RWPE2 (cell line): ENCODE measurements at regions not wholly inside any gene's neighbourhood (a gene's known extent, or its start where the extent isn't known, plus 50 kb on each side); places are given as distances from the start of the nearest gene placed in this dataset.

Experiments
- ATAC-seq: fragments of 200-7000 bp; cut with Tn5 transposase; 3 replicates; pipeline ENCODE4 v1.9.1; 2021; ENCODE audit warnings: low read depth
- DNase-seq: peaks from one replicate; pipeline ENCODE4 v3.0.0-alpha.2; 2020; ENCODE audit warnings: low spot score
- H3K27ac ChIP-seq: fragments of 450-650 bp; 2 replicates; pipeline ENCODE4 v1.5.1; 2017; ENCODE audit warnings: mild to moderate bottlenecking; ENCODE audit not compliant: poor library complexity, severe bottlenecking
- H3K27me3 ChIP-seq: fragments of 250-450 bp; sonication (Bioruptor Pico); 2 replicates; pipeline ENCODE4 v1.5.1; 2021; ENCODE audit warnings: mild to moderate bottlenecking, moderate library complexity; ENCODE audit not compliant: insufficient read depth, poor library complexity, severe bottlenecking
- H3K36me3 ChIP-seq: fragments of 250-450 bp; sonication (Bioruptor Pico); 2 replicates; pipeline ENCODE4 v1.5.1; 2020; ENCODE audit warnings: low read depth, mild to moderate bottlenecking, moderate library complexity
- H3K4me1 ChIP-seq: fragments of 250-450 bp; sonication (Bioruptor Pico); 2 replicates; pipeline ENCODE4 v1.5.1; 2021; ENCODE audit warnings: mild to moderate bottlenecking, moderate library complexity; ENCODE audit not compliant: insufficient read depth, poor library complexity, severe bottlenecking
- H3K4me3 ChIP-seq: fragments of 250-450 bp; sonication (Bioruptor Pico); 2 replicates; pipeline ENCODE4 v1.5.1; 2021; ENCODE audit warnings: mild to moderate bottlenecking, moderate library complexity; ENCODE audit not compliant: severe bottlenecking
- H3K9me3 ChIP-seq: fragments of 250-450 bp; sonication (Bioruptor Pico); 2 replicates; pipeline ENCODE4 v1.5.1; 2021; ENCODE audit warnings: mild to moderate bottlenecking, moderate library complexity; ENCODE audit not compliant: severe bottlenecking
- TF ChIP-seq, protein P1 (sequence below): fragments of 450-650 bp; IDR thresholded peaks from one replicate; pipeline ENCODE4 v1.5.1; 2017; ENCODE audit warnings: mild to moderate bottlenecking, moderate library complexity; ENCODE audit not compliant: poor library complexity, severe bottlenecking

DNA sequence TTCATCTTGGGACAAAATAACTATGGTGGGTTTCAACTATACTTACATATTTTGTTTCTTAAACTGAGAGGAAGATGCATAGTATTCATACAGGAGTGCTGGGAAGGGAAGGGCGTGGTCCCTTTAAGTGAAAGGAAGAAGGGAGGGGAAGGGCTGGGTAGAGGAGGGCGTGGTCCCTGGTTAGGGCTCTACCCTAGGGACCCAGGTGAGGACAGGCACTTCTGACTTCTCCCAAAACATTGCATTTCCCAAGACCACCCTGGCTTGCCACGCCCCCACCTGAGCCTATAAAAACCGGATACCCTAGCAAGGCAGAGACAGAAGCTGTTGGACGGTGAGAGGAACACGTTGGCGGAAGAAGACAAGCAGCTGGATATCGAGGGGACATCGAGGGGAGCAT lies 157.6 kb upstream of the PLXNA4 start:
- no peaks in the 10 kb centered on the region for H3K36me3 ChIP-seq
- no peaks in the 10 kb centered on the region for H3K27me3 ChIP-seq
- DNase-seq (no peak), ATAC-seq (no peak)
- TF ChIP-seq, protein P1, sequence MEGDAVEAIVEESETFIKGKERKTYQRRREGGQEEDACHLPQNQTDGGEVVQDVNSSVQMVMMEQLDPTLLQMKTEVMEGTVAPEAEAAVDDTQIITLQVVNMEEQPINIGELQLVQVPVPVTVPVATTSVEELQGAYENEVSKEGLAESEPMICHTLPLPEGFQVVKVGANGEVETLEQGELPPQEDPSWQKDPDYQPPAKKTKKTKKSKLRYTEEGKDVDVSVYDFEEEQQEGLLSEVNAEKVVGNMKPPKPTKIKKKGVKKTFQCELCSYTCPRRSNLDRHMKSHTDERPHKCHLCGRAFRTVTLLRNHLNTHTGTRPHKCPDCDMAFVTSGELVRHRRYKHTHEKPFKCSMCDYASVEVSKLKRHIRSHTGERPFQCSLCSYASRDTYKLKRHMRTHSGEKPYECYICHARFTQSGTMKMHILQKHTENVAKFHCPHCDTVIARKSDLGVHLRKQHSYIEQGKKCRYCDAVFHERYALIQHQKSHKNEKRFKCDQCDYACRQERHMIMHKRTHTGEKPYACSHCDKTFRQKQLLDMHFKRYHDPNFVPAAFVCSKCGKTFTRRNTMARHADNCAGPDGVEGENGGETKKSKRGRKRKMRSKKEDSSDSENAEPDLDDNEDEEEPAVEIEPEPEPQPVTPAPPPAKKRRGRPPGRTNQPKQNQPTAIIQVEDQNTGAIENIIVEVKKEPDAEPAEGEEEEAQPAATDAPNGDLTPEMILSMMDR = no peak
- no peak overlapping the region for H3K4me3 ChIP-seq
- peaks cover 10% of the 10 kb centered on the region for H3K4me1 ChIP-seq
- no peak overlapping the region for H3K27ac ChIP-seq
- no peaks in the 10 kb centered on the region for H3K9me3 ChIP-seq

DNA sequence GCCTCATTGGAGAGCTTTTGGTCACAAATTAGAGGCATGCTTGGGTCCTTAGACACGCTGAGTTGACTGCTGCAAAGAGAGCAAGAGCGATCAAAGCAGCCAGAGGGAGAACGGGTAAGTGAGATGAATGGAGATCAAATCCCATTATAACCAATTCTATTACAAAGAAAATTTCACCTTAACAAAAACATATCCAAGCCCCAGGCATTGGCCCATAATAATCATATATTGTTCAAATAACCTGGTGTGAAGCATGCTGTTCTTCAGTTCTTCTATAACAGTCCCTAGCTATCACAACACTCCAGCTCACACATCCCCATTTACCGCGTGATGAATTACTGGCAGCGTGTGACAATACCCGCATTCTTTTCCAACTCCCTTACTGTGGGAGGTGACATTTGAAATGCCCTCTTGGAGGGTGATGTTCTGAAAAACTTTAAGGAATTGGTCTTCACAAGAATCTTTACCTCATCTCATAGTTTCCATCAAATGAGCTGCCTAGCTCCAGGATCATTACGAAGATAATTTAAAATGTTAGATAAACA lies 156.1 kb upstream of the PLXNA4 start:
- H3K27me3 ChIP-seq = no peaks in the 10 kb centered on the region

DNA sequence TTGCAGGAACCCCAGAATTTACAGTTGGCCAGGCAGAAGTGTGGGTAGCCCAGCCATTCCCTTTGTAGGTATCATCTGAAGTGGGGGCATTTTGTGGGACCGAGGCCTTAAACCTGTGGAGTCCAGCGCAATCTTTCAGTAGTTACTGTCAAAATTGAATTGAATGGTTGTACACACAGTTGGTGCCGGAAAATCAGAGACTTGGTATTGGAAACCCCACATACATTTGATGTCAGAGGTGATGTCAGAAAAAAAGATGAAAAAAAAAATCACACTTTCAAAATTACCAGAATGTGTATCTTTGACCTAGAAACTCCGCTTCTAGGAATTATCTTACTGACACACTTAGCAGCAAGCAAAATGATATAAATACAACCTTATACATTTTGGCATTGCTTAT lies 153.8 kb upstream of the PLXNA4 start:
- no peaks in the 10 kb centered on the region for H3K9me3 ChIP-seq
- no peaks in the 10 kb centered on the region for H3K27me3 ChIP-seq
- H3K27ac ChIP-seq = no peak overlapping the region
- ATAC-seq (no peak), DNase-seq (no peak)
- H3K4me1 ChIP-seq = no peaks in the 10 kb centered on the region
- H3K36me3 ChIP-seq = no peaks in the 10 kb centered on the region
- TF ChIP-seq, protein P1 = no peak
- no peak overlapping the region for H3K4me3 ChIP-seq

More for the DNA sequence above, 156.1 kb upstream of the PLXNA4 start:
- Histone ChIP-seq H3K27ac (no peak overlapping the region), H3K4me1 (no peaks in the 10 kb centered on the region), H3K9me3 (no peaks in the 10 kb centered on the region), H3K4me3 (no peak overlapping the region), H3K36me3 (no peaks in the 10 kb centered on the region)
- DNase-seq = no peak
- TF ChIP-seq, protein P1 = no peak
- no peak for ATAC-seq

DNA sequence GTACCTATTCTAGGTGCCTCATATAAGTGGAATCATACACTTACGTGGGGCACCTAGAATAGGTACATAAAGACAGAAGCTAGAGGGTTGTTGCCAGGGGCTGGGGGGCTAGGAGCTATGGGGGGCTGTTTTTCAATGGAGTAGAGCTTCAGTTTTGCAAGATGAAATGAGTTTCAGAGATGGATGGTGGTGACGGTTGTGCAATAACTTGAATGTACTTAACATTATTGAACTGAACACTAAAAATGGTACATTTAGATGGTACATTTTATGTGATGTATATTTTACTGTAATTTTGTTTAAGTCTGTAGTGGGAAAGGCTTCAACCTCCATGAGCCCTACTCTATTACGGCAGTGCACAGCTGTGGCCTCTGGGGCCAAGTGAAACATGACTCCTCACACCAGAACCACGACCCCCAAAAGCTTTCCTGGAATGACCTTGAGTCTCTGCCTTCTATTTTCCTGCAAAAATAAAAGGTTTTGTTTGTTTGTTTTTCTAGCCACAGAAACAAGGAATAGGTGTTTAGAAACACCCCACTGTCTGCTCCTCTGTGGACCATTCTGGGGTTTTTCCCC lies 147.3 kb upstream of the PLXNA4 start:
- peaks cover 3% of the 10 kb centered on the region for H3K9me3 ChIP-seq
- ATAC-seq = no peak
- no peaks in the 10 kb centered on the region for H3K36me3 ChIP-seq
- DNase-seq = no peak
- TF ChIP-seq, protein P1 = no peak
- no peak overlapping the region for H3K4me3 ChIP-seq
- H3K4me1 ChIP-seq = no peaks in the 10 kb centered on the region
- H3K27me3 ChIP-seq = no peaks in the 10 kb centered on the region
- H3K27ac ChIP-seq = no peak overlapping the region

DNA sequence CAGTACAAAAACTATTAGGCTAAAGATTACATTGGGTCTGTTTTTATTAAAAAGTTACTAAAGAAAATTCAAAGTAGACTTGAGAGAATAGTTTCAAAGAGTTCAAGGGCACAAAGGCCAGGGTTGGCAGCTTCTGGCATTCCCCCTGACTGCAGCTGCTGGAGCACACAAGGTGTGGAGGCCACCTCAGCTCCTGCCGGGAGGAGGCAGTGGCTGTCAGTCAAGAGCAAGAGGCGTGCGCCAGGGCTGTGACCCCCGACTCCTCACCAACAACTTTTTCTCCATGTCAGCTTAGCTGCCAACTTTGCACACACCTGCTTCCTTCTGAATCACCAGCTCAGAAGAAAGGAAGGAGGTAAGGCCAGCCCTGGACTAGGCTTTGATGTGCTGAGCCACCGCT lies 144.6 kb upstream of the PLXNA4 start:
- ATAC-seq (no peak), DNase-seq (no peak)
- H3K4me3 ChIP-seq = no peak overlapping the region
- no peaks in the 10 kb centered on the region for H3K4me1 ChIP-seq
- TF ChIP-seq, protein P1 = no peak
- no peaks in the 10 kb centered on the region for H3K27me3 ChIP-seq
- no peaks in the 10 kb centered on the region for H3K36me3 ChIP-seq
- H3K9me3 ChIP-seq = peaks cover 3% of the 10 kb centered on the region
- H3K27ac ChIP-seq = no peak overlapping the region
